ENCODE measurements at regions not wholly inside any gene's neighbourhood (a gene's known extent, or its start where the extent isn't known, plus 50 kb on each side); places are given as distances from the start of the nearest gene placed in this dataset.
A peak's percentile ranks its signal among the peaks of the same experiment; 100 is the strongest.
"Not testable (repeated sequence)": the region's sequence is repeated elsewhere in the genome, so short reads cannot be mapped to it uniquely, and the experiment has no call there.

GRCh38 chr15:20348291-20348899 lies 193.2 kb downstream of the GOLGA6L6 start:
- H3K4me1 ChIP-seq (ENCODE audit: control insufficient read depth, insufficient read depth, low read length): no peaks in the 10 kb centered on the region
- H3K27ac ChIP-seq (ENCODE audit: low read length): no peak overlapping the region
- H3K4me3 ChIP-seq (ENCODE audit: low read length): no peak overlapping the region
- 81% methylated on average over 13 of the region's 13 CpGs for WGBS (ENCODE audit: insufficient coverage)
- peaks cover 2% of the 10 kb centered on the region for H3K27me3 ChIP-seq (ENCODE audit: control insufficient read depth, insufficient read depth, low read length)
- no peak for DNase-seq
- peaks cover 97% of the 10 kb centered on the region for H3K9me3 ChIP-seq (replicated peaks; ENCODE audit: control insufficient read depth, low read depth, low read length)
- no peaks in the 10 kb centered on the region for H3K36me3 ChIP-seq (ENCODE audit: control insufficient read depth, insufficient read depth, low read length)

DNA sequence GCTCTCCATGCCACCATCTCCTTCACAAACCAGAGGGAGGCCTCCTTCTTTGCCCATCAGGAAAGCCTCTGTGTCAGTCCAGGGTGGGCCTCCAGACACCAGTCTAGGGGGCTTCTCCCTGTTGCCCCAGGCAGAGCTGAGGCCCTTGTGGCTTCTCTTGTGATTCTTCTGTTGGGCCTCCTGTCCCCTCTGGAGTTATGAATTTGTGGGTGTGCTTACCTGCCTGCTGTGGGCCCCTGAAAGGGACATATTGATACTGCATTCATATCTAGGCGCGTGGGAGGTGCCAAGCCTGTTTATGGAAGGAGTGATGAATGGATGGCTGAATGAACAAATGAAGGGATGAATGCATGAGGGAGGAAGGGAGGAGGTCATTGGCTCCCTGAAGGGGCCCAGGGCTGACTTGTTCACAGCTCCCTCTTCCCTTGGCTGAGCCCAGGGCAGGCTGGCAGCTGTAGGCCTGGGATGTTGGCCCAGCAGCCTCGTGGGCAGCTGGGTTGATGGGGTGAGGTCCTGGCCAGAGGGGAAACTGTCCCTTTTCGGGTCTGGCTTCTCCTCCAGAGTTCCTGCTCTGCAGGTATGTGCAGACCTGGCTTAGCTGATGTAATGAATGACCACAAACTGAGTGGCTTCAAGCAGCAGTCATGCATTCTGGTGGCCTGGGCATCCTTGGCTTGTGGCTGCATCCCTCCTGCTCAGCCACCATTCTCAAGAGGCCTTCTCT lies 195.4 kb downstream of the GOLGA6L6 start:
- Histone ChIP-seq H3K27me3 (ENCODE audit: control insufficient read depth, insufficient read depth, low read length) (peaks cover 5% of the 10 kb centered on the region), H3K4me3 (ENCODE audit: low read length) (no peak overlapping the region), H3K9me3 (replicated peaks; ENCODE audit: control insufficient read depth, low read depth, low read length) (peaks cover 96% of the 10 kb centered on the region), H3K27ac (ENCODE audit: low read length) (no peak overlapping the region), H3K4me1 (ENCODE audit: control insufficient read depth, insufficient read depth, low read length) (no peaks in the 10 kb centered on the region), H3K36me3 (ENCODE audit: control insufficient read depth, insufficient read depth, low read length) (no peaks in the 10 kb centered on the region)
- DNase-seq: no peak
- WGBS (ENCODE audit: insufficient coverage): 37% methylated on average over 4 of the region's 4 CpGs

GRCh38 chr15:20345401-20345958 lies 196.1 kb downstream of the GOLGA6L6 start:
- no peaks in the 10 kb centered on the region for H3K4me1 ChIP-seq (ENCODE audit: control insufficient read depth, insufficient read depth, low read length)
- 41% methylated on average over 2 of the region's 7 CpGs for WGBS (ENCODE audit: insufficient coverage)
- no peak overlapping the region for H3K27ac ChIP-seq (ENCODE audit: low read length)
- peaks cover 7% of the 10 kb centered on the region for H3K27me3 ChIP-seq (ENCODE audit: control insufficient read depth, insufficient read depth, low read length)
- peaks cover 96% of the 10 kb centered on the region for H3K9me3 ChIP-seq (replicated peaks; ENCODE audit: control insufficient read depth, low read depth, low read length)
- H3K4me3 ChIP-seq (ENCODE audit: low read length): no peak overlapping the region
- no peaks in the 10 kb centered on the region for H3K36me3 ChIP-seq (ENCODE audit: control insufficient read depth, insufficient read depth, low read length)
- no peak for DNase-seq

GRCh38 chr15:20344601-20345400 lies 196.8 kb downstream of the GOLGA6L6 start:
- H3K9me3 ChIP-seq (replicated peaks; ENCODE audit: control insufficient read depth, low read depth, low read length): peaks cover 96% of the 10 kb centered on the region
- no peak overlapping the region for H3K4me3 ChIP-seq (ENCODE audit: low read length)
- no peak overlapping the region for H3K27ac ChIP-seq (ENCODE audit: low read length)
- peaks cover 7% of the 10 kb centered on the region for H3K27me3 ChIP-seq (ENCODE audit: control insufficient read depth, insufficient read depth, low read length)
- 73% methylated on average over 12 of the region's 12 CpGs for WGBS (ENCODE audit: insufficient coverage)
- H3K4me1 ChIP-seq (ENCODE audit: control insufficient read depth, insufficient read depth, low read length): no peaks in the 10 kb centered on the region
- no peak for DNase-seq
- H3K36me3 ChIP-seq (ENCODE audit: control insufficient read depth, insufficient read depth, low read length): no peaks in the 10 kb centered on the region

DNA sequence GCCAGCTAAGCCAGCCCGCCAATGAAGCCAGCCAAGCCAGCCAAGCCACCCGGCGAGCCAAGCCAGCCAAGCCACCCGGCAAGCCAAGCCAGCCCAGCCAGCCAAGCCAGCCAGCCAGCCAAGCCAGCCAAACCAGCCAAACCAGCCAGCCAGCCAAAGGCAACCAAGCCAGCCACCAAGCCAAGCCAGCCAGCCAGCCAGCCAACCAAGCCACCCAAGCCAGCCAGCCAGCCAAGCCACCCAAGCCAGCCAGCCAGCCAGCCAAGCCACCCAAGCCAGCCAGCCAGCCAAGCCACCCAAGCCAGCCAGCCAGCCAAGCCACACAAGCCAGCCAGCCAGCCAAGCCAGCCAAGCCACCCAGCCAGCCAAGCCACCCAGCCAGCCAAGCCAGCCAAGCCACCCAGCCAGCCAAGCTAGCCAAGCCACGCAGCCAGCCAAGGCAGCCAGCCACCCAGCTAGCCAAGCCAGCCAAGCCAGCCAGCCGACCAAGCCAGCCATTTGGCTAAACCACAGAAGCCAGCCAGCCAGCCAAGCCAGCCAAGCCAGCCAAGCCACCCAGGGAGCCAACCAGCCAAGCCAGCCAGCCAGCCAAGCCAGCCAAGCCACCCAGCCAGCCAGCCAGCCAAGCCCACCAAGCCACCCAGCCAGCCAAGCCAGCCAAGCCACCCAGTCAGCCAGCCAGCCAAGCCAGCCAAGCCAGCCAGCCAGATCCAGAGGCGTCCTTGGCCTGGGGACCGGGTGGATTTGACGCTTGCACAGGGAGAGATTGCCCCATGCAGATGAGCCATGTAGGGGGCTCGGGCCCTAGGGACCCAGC lies 198.0 kb downstream of the GOLGA6L6 start:
- DNase-seq; H3K36me3 ChIP-seq (ENCODE audit: control insufficient read depth, insufficient read depth, low read length); H3K4me3 ChIP-seq (ENCODE audit: low read length); H3K27me3 ChIP-seq (ENCODE audit: control insufficient read depth, insufficient read depth, low read length); H3K27ac ChIP-seq (ENCODE audit: low read length); H3K4me1 ChIP-seq (ENCODE audit: control insufficient read depth, insufficient read depth, low read length): not testable (repeated sequence)
- peaks cover 92% of the 10 kb centered on the region for H3K9me3 ChIP-seq (replicated peaks; ENCODE audit: control insufficient read depth, low read depth, low read length)
- 81% methylated on average over 10 of the region's 10 CpGs for WGBS (ENCODE audit: insufficient coverage)

DNA sequence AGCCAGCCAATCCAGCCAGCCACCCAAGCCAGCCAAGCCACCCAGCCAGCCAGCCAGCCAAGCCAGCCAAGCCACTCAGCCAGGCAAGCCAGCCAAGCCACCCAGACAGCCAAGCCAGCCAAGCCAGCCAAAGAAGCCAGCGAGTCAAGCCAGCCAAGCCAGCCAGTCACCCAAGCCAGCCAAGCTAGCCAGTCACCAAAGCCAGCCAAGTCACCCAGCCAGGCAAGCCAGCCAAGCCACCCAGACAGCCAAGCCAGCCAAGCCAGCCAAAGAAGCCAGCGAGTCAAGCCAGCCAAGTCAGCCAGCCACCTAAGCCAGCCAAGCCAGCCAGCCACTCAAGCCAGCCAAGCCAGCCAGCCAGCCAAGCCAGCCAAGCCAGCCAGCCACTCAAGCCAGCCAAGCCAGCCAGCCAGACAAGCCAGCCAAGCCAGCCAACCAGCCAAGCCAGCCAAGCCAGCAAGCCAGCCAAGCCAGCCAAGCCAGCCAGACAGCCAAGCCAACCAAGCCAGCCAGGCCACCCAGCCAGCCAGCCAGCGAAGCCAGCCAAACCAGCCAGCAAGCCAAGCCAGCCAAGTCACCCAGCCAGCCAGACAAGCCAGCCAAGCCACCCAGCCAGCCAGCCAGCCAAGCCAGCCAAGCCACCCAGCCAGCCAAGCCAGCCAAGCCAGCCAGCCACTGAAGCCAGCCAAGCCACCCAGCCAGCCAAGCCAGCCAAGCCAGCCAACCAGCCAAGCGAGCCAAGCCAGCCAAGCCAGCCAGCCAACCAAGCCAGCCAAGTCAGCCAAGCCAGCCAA lies 198.8 kb downstream of the GOLGA6L6 start:
- H3K9me3 ChIP-seq (replicated peaks; ENCODE audit: control insufficient read depth, low read depth, low read length): peaks cover 85% of the 10 kb centered on the region
- not testable (repeated sequence) for DNase-seq
- WGBS (ENCODE audit: insufficient coverage): 56% methylated on average over 3 of the region's 4 CpGs

GRCh38 chr15:20341901-20342600 lies 199.5 kb downstream of the GOLGA6L6 start:
- no peak for DNase-seq
- peaks cover 83% of the 10 kb centered on the region for H3K9me3 ChIP-seq (replicated peaks; ENCODE audit: control insufficient read depth, low read depth, low read length)
- H3K4me3 ChIP-seq (ENCODE audit: low read length): no peak overlapping the region
- WGBS (ENCODE audit: insufficient coverage): 69% methylated on average over 5 of the region's 5 CpGs
- no peak overlapping the region for H3K27ac ChIP-seq (ENCODE audit: low read length)
- peaks cover 5% of the 10 kb centered on the region for H3K27me3 ChIP-seq (ENCODE audit: control insufficient read depth, insufficient read depth, low read length)
- no peaks in the 10 kb centered on the region for H3K4me1 ChIP-seq (ENCODE audit: control insufficient read depth, insufficient read depth, low read length)
- no peaks in the 10 kb centered on the region for H3K36me3 ChIP-seq (ENCODE audit: control insufficient read depth, insufficient read depth, low read length)

More for the DNA sequence above, 198.8 kb downstream of the GOLGA6L6 start:
- not testable (repeated sequence) for H3K4me1 ChIP-seq (ENCODE audit: control insufficient read depth, insufficient read depth, low read length); H3K4me3 ChIP-seq (ENCODE audit: low read length); H3K27me3 ChIP-seq (ENCODE audit: control insufficient read depth, insufficient read depth, low read length); H3K36me3 ChIP-seq (ENCODE audit: control insufficient read depth, insufficient read depth, low read length); H3K27ac ChIP-seq (ENCODE audit: low read length)

- Histone ChIP-seq H3K27me3 (ENCODE audit: control insufficient read depth, insufficient read depth, low read length) (peaks cover 5% of the 10 kb centered on the region), H3K36me3 (ENCODE audit: control insufficient read depth, insufficient read depth, low read length) (no peaks in the 10 kb centered on the region), H3K4me3 (ENCODE audit: low read length) (no peak overlapping the region), H3K27ac (ENCODE audit: low read length) (no peak overlapping the region), H3K4me1 (ENCODE audit: control insufficient read depth, insufficient read depth, low read length) (no peaks in the 10 kb centered on the region), H3K9me3 (replicated peaks; ENCODE audit: control insufficient read depth, low read depth, low read length) (peaks cover 75% of the 10 kb centered on the region)
- DNase-seq: peak; percentile 40
- 69% methylated on average over 7 of the region's 7 CpGs for WGBS (ENCODE audit: insufficient coverage)
Observed at GRCh38 chr15:20340931-20341661, 200.5 kb downstream of the GOLGA6L6 start.
